ENCODE measurements at regions not wholly inside any gene's neighbourhood (a gene's known extent, or its start where the extent isn't known, plus 50 kb on each side); places are given as distances from the start of the nearest gene placed in this dataset.
"Not testable (repeated sequence)": the region's sequence is repeated elsewhere in the genome, so short reads cannot be mapped to it uniquely, and the experiment has no call there.

DNA sequence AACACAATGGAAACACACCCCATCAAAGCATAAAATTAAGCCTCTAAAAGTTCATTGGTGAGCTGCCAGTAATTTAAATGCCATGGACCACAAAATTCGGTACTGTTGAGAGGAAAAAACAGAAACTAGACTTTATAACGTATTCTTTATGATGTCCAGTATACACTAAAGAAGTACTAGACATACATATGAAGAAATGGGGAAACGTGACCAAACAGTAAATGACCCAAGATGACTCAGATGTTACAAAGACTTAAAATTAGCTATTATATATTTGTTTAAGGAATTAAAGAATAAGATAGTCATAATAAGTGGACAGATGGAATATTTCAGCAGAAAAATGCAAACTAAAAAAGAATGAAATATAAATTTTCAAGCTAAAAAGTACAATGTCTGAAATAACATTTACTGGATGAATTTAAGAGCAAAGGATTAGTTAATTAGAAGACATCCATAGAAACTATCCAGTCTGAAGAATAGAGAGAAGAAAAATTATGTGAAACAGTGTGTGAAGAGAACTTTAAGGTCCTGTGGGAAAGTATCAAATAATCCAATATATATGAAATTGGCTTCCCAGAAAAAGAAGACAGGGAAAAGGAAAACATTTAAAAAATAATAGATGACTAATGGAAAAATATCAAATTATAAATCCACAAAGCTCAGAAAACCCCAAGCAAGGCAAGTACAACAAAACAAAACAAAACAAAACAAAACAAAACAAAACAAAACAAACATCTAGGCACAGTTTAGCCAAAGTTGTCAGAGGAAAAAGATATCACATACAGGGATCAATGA, 69.4 kb downstream of the SAMD9 start:
- no peak for DNase-seq

- no peak for DNase-seq
Observed at GRCh38 chr7:93047514-93048099, 70.2 kb downstream of the SAMD9 start.

DNA sequence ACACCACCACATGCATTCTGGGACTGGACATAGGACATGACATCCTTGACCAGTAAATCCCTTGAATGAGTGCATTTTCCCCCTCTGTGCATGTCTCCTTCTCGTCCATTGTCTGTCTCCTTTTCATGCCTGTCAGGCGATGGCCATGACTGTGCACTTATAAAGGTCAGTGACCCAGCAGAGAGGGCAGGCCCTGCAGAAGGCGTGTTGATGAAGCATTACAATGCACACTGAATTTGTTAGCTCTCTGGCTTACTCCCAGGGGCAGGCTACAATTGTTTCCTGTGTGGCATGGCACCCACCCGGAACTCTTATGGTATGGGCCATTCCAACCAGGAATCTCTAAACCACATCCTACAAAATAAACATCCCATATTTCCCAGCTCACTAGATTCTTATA, 71.1 kb downstream of the SAMD9 start:
- no peak for DNase-seq

GRCh38 chr7:93044147-93044810, 73.5 kb downstream of the SAMD9 start:
- no peak for DNase-seq

- peak; percentile 65 for DNase-seq
Observed at GRCh38 chr7:93043385-93043985, 74.3 kb downstream of the SAMD9 start.

GRCh38 chr7:93040355-93040754, 77.4 kb downstream of the SAMD9 start:
- no peak for DNase-seq

GRCh38 chr7:93039786-93040185, 78.0 kb downstream of the SAMD9 start:
- DNase-seq = no peak

GRCh38 chr7:93039282-93039681, 78.5 kb downstream of the SAMD9 start:
- DNase-seq = no peak

GRCh38 chr7:93036807-93037206, 81.0 kb downstream of the SAMD9 start:
- DNase-seq = no peak

DNA sequence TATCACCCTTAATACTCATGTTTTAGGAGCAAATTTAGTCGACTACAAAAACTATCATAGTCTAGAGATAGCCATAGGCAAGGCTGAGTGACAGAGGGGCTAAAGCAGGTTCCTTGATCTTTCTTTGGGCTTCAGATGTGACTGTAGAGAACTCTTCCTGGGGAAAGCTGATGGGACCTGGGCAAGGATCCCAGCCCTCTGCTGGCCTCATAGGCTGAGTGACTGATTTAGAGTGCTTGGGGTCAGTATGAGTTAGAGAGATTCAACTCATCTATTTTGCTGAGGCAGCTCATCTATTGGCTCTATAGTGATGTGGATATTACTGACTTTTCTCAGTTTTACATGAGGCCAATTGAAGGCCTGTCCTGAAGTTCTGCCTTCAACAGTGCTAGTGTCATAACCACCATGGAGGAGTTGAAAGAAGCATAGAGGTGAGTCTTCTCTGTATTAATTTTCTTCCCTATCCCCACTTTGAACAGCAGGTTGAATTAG, 81.6 kb downstream of the SAMD9 start:
- no peak for DNase-seq

DNA sequence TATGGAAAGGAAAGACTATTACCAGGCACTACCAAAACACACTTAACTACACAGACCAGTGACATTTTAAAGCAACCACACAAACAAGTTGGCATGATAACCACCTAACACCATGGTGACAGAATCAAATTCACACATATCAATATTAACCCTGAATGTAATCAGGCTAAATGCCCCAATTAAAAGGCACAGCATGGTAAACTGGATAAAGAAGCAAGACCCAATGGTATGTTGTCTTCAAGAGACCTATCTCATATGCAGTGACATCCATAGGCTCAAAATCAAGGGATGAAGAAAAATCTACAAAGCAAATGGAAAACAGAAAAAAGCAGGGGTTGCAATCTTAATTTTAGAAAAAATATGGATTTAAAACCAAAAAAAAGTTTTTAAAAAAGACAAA, 86.0 kb downstream of the SAMD9 start:
- no peak for DNase-seq

DNA sequence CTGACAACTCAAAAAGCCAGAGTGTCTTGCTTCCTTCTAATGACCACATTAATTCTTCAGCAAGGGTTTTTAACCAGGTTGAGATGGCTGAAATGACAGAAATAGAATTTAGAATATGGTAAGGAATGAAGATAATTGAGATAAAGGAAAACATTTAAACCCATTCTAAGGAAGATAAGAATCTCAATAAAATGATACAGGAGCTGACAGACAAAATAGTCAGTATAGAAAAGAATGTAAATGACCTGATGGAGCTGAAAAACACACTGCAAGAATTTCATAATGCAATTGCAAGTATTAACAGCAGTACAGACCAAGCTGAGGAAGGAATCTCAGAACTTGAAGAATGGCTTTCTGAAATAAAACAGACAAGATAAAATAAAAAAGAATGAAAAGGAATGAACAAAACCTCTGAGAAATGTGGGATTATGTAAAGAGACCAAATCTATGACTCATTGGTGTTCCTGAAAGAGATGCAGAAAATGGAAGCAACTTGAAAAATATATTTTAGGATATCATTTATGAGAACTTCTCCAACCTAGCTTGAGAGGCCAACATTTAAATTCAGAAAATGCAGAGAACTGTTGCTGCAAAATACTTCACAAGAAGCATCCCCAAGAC, 87.1 kb downstream of the SAMD9 start:
- DNase-seq = no peak

DNA sequence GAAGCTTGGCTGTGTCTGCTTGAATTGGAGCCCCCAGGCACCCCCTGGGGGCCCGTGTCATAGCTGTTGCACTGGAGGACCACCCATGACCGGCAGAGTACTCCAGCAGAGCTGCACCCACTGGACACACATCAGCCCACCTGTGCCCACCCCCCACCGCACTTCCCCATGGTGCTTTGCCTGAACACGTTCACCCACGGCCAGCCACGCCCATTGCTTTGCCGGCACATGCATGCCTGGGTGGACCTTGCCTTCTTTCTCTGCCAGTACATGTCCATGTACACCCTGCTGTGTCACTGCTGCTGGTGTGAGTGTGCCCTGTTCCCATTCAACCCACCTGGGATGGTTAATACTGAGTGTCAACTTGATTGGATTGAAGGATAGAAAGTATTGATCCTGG, 88.7 kb downstream of the SAMD9 start:
- no peak for DNase-seq

- no peak for DNase-seq
Observed at GRCh38 chr7:93028610-93029009, 89.2 kb downstream of the SAMD9 start.

DNA sequence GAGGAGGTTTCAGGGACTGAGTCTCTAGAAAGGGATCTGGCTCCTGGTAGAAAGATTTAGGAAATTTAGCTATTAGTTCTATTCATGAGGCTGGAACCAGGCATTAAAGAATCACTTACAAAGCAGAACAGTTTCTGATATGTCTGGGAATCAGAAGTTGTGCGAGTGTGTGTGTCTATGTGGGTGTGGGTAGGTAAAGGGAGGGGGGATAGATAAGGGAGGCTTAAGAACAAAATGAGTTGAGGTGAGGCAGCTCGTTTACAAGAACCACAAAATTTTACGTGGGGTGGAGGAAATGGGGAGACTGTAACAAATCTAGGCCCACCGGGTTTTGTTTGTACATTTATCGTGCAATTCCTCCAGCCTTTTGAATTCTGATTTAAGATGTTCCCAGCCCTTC, 90.7 kb downstream of the SAMD9 start:
- no peak for DNase-seq

- DNase-seq = no peak
Observed at GRCh38 chr7:93026425-93026824, 91.4 kb downstream of the SAMD9 start.

DNA sequence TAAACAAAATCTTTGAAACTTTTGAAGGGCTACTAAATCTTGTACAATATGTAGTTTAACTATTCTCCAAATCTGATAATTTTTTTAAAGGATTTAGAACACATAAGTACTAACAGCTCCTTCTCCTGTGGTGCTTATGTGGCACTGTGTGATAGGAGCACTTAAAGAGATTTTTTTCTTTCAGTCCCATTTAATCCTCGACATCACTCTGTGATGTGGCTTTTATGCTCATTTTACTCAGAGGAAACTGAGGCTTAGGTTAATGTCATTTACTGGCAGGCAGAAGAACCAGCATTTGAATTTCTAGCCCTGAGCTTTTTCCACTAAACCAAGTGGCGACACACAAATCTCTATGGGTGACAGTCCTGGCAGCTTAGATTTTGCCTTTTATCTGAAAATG, 92.4 kb downstream of the SAMD9 start:
- DNase-seq = no peak

- DNase-seq = not testable (repeated sequence)
Observed at GRCh38 chr7:93022931-93023478, 94.8 kb downstream of the SAMD9 start.

- DNase-seq = no peak
Observed at GRCh38 chr7:93021748-93022147, 96.0 kb downstream of the SAMD9 start.

- no peak for DNase-seq
Observed at GRCh38 chr7:93018716-93019115, 99.1 kb downstream of the SAMD9 start.

- no peak for DNase-seq
Observed at GRCh38 chr7:93016681-93017381, 100.9 kb downstream of the SAMD9 start.
